ENCODE measurements at regions not wholly inside any gene's neighbourhood (a gene's known extent, or its start where the extent isn't known, plus 50 kb on each side); places are given as distances from the start of the nearest gene placed in this dataset.
"Not testable (repeated sequence)": the region's sequence is repeated elsewhere in the genome, so short reads cannot be mapped to it uniquely, and the experiment has no call there.

DNA sequence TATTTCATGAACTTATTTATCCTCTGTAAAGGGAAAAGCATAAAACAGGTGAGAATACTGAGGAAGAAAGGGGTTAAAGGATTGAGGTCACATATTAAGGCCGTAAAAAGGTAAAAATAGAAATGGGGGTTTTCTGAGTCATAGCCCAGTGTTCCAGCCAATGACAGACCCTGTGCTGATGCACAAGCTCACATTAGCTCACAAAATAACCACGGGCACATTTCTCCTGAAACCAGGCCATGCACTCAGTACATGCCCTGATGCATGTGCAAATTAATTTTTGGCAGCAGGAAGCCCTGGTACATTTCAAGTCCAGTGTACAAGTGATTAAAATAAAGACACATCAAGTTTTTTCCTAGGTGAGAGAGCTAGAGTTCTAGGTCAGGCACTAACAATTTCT lies 194.4 kb downstream of the TMEM200A start:
- POLR2A ChIA-PET (ENCODE audit: unreplicated experiment) = interaction anchor here (0.7 kb wide), 1 partner anchor 234 kb away, joined by 4 read pairs; no protein-coding TSS in a partner anchor
- TF ChIP-seq, protein P1, sequence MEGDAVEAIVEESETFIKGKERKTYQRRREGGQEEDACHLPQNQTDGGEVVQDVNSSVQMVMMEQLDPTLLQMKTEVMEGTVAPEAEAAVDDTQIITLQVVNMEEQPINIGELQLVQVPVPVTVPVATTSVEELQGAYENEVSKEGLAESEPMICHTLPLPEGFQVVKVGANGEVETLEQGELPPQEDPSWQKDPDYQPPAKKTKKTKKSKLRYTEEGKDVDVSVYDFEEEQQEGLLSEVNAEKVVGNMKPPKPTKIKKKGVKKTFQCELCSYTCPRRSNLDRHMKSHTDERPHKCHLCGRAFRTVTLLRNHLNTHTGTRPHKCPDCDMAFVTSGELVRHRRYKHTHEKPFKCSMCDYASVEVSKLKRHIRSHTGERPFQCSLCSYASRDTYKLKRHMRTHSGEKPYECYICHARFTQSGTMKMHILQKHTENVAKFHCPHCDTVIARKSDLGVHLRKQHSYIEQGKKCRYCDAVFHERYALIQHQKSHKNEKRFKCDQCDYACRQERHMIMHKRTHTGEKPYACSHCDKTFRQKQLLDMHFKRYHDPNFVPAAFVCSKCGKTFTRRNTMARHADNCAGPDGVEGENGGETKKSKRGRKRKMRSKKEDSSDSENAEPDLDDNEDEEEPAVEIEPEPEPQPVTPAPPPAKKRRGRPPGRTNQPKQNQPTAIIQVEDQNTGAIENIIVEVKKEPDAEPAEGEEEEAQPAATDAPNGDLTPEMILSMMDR (conservative IDR thresholded peaks at IDR 0.05) = no peak
- TF ChIP-seq EZH2 (IDR thresholded peaks at IDR 0.05; ENCODE audit: low read depth) = no peak

DNA sequence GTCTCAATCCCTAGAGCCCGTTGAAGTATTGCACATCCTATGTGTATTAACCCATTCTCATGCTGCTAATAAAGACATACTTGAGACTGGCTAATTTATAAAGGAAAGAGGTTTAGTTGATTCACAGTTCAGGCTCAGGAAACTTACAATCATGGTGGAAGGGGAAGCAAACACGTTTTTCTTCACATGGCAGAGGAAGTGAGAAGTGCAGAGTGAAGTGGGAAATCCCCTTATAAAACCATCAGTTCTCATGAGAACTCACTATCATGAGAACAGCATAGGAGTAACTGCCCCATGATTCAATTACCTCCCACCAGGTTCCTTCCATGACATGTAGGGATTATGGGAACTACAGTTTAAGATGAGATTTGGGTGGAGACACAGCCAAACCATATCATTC lies 195.3 kb downstream of the TMEM200A start:
- H2AFZ ChIP-seq; H3K4me1 ChIP-seq (replicated peaks; ENCODE audit: insufficient read depth): not testable (repeated sequence)

More for the DNA sequence above, 194.4 kb downstream of the TMEM200A start:
- Histone ChIP-seq H3K27me3 (ENCODE audit: insufficient read depth, low read depth) (no peaks in the 10 kb centered on the region), H4K20me1 (ENCODE audit: insufficient read depth) (no peaks in the 10 kb centered on the region), H3K4me3 (no peak overlapping the region), H2AFZ (no peak overlapping the region), H3K9me3 (ENCODE audit: insufficient read depth, low read depth) (no peaks in the 10 kb centered on the region), H3K79me2 (ENCODE audit: low read depth) (no peaks in the 10 kb centered on the region), H3K4me2 (no peak overlapping the region), H3F3A (ENCODE audit: insufficient read depth, low read depth) (no peaks in the 10 kb centered on the region), H3K9me2 (ENCODE audit: insufficient read depth) (no peaks in the 10 kb centered on the region), H3K36me3 (ENCODE audit: low read depth) (no peaks in the 10 kb centered on the region), H3K4me1 (replicated peaks; ENCODE audit: insufficient read depth) (no peaks in the 10 kb centered on the region), H3K27ac (no peak overlapping the region)
- intact Hi-C loops (cut with micrococcal nuclease; ENCODE audit: unreplicated experiment) = no loop called here
- CTCF ChIA-PET = no interaction called here
- BruUV-seq (replicated peaks) = no TSS peak
- no peak for DNase-seq

DNA sequence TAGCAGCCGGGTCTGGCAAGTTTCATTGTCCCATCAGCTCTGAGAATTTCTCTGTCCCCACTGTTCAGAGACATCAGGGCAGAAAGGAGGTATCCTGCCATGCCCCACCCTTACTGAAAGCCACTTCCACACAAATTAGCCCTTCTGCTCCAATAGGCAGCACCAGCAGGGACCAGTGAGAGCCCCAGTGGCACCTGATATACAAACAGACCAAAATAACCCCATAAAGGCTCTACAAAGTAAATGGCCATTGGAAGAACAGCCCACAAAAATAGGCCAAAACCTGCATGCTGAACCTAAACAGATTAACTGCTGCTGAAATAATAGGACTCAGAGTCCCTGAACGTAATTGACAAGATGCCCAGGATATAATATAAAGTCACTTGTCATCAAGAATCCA lies 199.9 kb downstream of the TMEM200A start:
- ChIA-PET POLR2A (ENCODE audit: unreplicated experiment) (no interaction called here), CTCF (no interaction called here)
- H3K9me3 ChIP-seq (ENCODE audit: insufficient read depth, low read depth) = no peaks in the 10 kb centered on the region
- TF ChIP-seq, protein P1 (conservative IDR thresholded peaks at IDR 0.05) = no peak
- TF ChIP-seq EZH2 (IDR thresholded peaks at IDR 0.05; ENCODE audit: low read depth) = no peak
- H3K4me2 ChIP-seq = no peak overlapping the region
- H3F3A ChIP-seq (ENCODE audit: insufficient read depth, low read depth) = no peaks in the 10 kb centered on the region
- no peak for DNase-seq
- H3K27ac ChIP-seq = no peak overlapping the region
- no peaks in the 10 kb centered on the region for H3K36me3 ChIP-seq (ENCODE audit: low read depth)
- no TSS peak for BruUV-seq (replicated peaks)
- no peaks in the 10 kb centered on the region for H3K4me1 ChIP-seq (replicated peaks; ENCODE audit: insufficient read depth)
- H3K79me2 ChIP-seq (ENCODE audit: low read depth) = no peaks in the 10 kb centered on the region
- intact Hi-C loops (cut with micrococcal nuclease; ENCODE audit: unreplicated experiment) = no loop called here
- no peaks in the 10 kb centered on the region for H3K9me2 ChIP-seq (ENCODE audit: insufficient read depth)
- no peaks in the 10 kb centered on the region for H3K27me3 ChIP-seq (ENCODE audit: insufficient read depth, low read depth)
- H4K20me1 ChIP-seq (ENCODE audit: insufficient read depth) = no peaks in the 10 kb centered on the region
- H3K4me3 ChIP-seq = no peak overlapping the region
- H2AFZ ChIP-seq = no peak overlapping the region

More for the DNA sequence above, 195.3 kb downstream of the TMEM200A start:
- H3K27ac ChIP-seq; BruUV-seq (replicated peaks); H3F3A ChIP-seq (ENCODE audit: insufficient read depth, low read depth); H3K9me3 ChIP-seq (ENCODE audit: insufficient read depth, low read depth); H4K20me1 ChIP-seq (ENCODE audit: insufficient read depth); CTCF ChIA-PET; H3K36me3 ChIP-seq (ENCODE audit: low read depth); H3K4me3 ChIP-seq; DNase-seq; H3K27me3 ChIP-seq (ENCODE audit: insufficient read depth, low read depth); H3K79me2 ChIP-seq (ENCODE audit: low read depth); POLR2A ChIA-PET (ENCODE audit: unreplicated experiment); H3K9me2 ChIP-seq (ENCODE audit: insufficient read depth); H3K4me2 ChIP-seq; intact Hi-C loops (cut with micrococcal nuclease; ENCODE audit: unreplicated experiment): not testable (repeated sequence)

DNA sequence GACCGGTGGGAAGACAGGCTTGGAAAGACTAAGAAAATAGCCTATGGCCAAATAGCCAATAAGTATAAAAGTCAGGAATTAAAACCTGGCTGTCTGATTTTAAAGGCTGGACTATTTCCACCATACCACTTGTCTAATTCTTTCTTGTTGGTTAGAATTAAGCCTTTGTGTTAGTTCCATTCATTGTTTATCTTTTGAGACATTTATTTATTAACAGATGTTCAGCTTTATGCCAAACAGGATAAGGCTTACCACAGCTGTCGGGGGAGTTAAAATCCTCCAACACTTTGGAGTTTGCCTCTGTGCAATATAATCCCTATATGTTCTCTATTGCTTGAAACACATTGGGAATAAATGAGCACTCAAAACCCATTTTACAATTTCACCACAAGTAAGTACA lies 208.3 kb downstream of the TMEM200A start:
- no peak overlapping the region for H3K27ac ChIP-seq
- no peak for DNase-seq
- no peaks in the 10 kb centered on the region for H4K20me1 ChIP-seq (ENCODE audit: insufficient read depth)
- H3K4me3 ChIP-seq = no peak overlapping the region
- no peaks in the 10 kb centered on the region for H3F3A ChIP-seq (ENCODE audit: insufficient read depth, low read depth)
- no peak overlapping the region for H3K4me2 ChIP-seq
- no peaks in the 10 kb centered on the region for H3K9me2 ChIP-seq (ENCODE audit: insufficient read depth)
- H3K4me1 ChIP-seq (replicated peaks; ENCODE audit: insufficient read depth) = no peaks in the 10 kb centered on the region
- H3K9me3 ChIP-seq (ENCODE audit: insufficient read depth, low read depth) = no peaks in the 10 kb centered on the region
- intact Hi-C loops (cut with micrococcal nuclease; ENCODE audit: unreplicated experiment) = no loop called here
- no peaks in the 10 kb centered on the region for H3K79me2 ChIP-seq (ENCODE audit: low read depth)
- H2AFZ ChIP-seq = no peak overlapping the region
- ChIA-PET POLR2A (ENCODE audit: unreplicated experiment) (no interaction called here), CTCF (no interaction called here)
- no TSS peak for BruUV-seq (replicated peaks)
- no peak for TF ChIP-seq EZH2 (IDR thresholded peaks at IDR 0.05; ENCODE audit: low read depth)
- H3K36me3 ChIP-seq (ENCODE audit: low read depth) = no peaks in the 10 kb centered on the region
- H3K27me3 ChIP-seq (ENCODE audit: insufficient read depth, low read depth) = no peaks in the 10 kb centered on the region

Measured in PC-9 (cell line).